ENCODE measurements at regions not wholly inside any gene's neighbourhood (a gene's known extent, or its start where the extent isn't known, plus 50 kb on each side); places are given as distances from the start of the nearest gene placed in this dataset.

DNA sequence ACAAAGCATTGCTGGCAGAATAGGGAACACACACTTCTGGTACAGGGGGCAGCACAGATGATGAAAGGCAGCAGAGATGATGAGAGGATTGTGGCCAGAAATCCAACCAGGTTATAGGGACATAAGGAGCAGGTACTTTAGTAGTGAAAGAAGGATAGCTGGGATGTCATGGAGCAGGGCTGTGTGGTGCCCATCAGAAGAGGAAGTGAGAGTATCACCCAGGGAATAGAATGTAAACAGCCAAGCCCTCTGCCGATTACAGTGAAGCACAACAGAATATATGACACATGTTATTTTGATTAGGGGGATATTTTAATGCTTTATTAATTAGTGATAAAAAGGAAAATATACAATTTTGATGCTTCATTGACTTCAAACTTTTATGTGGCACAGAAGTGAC, 883.4 kb upstream of the CDH2 start:
- TF ChIP-seq EZH2 (IDR thresholded peaks at IDR 0.05; ENCODE audit: borderline replicate concordance, low read depth, low read length, severe bottlenecking) = no peak
- TF ChIP-seq, protein P1, sequence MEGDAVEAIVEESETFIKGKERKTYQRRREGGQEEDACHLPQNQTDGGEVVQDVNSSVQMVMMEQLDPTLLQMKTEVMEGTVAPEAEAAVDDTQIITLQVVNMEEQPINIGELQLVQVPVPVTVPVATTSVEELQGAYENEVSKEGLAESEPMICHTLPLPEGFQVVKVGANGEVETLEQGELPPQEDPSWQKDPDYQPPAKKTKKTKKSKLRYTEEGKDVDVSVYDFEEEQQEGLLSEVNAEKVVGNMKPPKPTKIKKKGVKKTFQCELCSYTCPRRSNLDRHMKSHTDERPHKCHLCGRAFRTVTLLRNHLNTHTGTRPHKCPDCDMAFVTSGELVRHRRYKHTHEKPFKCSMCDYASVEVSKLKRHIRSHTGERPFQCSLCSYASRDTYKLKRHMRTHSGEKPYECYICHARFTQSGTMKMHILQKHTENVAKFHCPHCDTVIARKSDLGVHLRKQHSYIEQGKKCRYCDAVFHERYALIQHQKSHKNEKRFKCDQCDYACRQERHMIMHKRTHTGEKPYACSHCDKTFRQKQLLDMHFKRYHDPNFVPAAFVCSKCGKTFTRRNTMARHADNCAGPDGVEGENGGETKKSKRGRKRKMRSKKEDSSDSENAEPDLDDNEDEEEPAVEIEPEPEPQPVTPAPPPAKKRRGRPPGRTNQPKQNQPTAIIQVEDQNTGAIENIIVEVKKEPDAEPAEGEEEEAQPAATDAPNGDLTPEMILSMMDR (IDR thresholded peaks at IDR 0.05; ENCODE audit: borderline replicate concordance, extremely low read depth, low read length, poor library complexity, severe bottlenecking) = no peak
